GM06990 (cell line): ENCODE measurements at regions not wholly inside any gene's neighbourhood (a gene's known extent, or its start where the extent isn't known, plus 50 kb on each side); places are given as distances from the start of the nearest gene placed in this dataset.

Experiments
- DNase-seq: peaks from one replicate; pipeline ENCODE4 v3.0.0-alpha.2; 2011; ENCODE audit not compliant: insufficient read length; ENCODE audit errors: extremely low read depth
- H3K27me3 ChIP-seq: replicated peaks from 2 replicates; pipeline ENCODE4 v1.6.0; 2011; ENCODE audit warnings: low read length; ENCODE audit not compliant: control insufficient read depth, insufficient read depth
- H3K36me3 ChIP-seq: 2 replicates; pipeline ENCODE4 v1.5.1; 2011; ENCODE audit warnings: low read length; ENCODE audit not compliant: control insufficient read depth, insufficient read depth
- H3K4me3 ChIP-seq: replicated peaks from 2 replicates; pipeline ENCODE4 v1.5.1; 2011; ENCODE audit warnings: low read depth, mild to moderate bottlenecking, control low read depth, low read length
- CTCF ChIP-seq: IDR thresholded peaks from 2 replicates; pipeline ENCODE4 v1.5.1; 2011; ENCODE audit warnings: low read length, control low read depth, mild to moderate bottlenecking, inconsistent platforms; ENCODE audit not compliant: insufficient read depth, poor library complexity, severe bottlenecking

DNA sequence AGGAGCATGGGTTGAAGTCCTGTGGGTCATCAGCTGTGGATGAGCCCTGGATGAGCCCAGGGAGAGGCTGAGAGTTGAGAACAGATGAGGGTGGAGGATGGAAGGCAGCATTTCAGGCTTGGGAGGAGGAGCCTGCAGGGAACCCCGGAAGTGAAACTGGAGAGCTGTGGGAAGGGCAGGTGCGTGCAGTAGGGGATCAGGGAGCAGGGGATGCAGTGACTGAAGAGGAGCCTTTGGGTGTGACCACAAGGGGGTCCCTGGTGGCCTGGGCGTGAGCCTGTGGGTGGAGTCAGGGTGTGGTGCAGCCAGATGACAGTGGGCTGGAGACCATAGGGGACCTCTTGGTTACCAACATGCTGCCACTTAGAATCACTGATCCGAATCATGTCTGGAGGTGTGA is 115.5 kb downstream of the PAPOLA start:
- 0 out of 2 replicates have a peak, but pooled peaks cover 1% of the 10 kb centered on the region for H3K27me3 ChIP-seq
- no peaks in the 10 kb centered on the region for H3K36me3 ChIP-seq
- no peak for DNase-seq
- H3K4me3 ChIP-seq, result no peak overlapping the region
- no peak for TF ChIP-seq CTCF

DNA sequence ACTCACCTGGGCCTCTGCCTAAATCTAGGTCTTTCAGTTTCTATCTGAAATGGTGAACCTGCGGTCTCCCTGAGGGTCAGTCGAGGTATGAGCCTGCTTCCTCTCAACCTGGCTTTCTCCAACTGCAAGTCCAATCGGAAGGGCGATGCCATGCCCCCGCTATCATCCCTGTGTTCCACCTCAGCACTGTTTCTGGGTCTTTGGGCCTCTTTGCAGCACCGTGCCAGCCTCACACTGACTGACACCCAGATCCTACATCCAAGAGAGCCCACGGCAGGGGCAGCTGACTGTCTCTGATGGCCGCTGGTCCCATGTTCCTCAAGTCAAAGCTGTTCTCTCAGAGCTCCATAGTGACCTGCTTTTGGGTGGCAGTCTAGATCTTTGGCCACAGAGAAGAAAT is 120.7 kb downstream of the PAPOLA start:
- TF ChIP-seq CTCF, result no peak
- H3K4me3 ChIP-seq, result no peak overlapping the region
- H3K36me3 ChIP-seq, result no peaks in the 10 kb centered on the region
- DNase-seq, result no peak
- H3K27me3 ChIP-seq, result peaks cover 1% of the 10 kb centered on the region; the same call in 1 of the 2 replicates

DNA sequence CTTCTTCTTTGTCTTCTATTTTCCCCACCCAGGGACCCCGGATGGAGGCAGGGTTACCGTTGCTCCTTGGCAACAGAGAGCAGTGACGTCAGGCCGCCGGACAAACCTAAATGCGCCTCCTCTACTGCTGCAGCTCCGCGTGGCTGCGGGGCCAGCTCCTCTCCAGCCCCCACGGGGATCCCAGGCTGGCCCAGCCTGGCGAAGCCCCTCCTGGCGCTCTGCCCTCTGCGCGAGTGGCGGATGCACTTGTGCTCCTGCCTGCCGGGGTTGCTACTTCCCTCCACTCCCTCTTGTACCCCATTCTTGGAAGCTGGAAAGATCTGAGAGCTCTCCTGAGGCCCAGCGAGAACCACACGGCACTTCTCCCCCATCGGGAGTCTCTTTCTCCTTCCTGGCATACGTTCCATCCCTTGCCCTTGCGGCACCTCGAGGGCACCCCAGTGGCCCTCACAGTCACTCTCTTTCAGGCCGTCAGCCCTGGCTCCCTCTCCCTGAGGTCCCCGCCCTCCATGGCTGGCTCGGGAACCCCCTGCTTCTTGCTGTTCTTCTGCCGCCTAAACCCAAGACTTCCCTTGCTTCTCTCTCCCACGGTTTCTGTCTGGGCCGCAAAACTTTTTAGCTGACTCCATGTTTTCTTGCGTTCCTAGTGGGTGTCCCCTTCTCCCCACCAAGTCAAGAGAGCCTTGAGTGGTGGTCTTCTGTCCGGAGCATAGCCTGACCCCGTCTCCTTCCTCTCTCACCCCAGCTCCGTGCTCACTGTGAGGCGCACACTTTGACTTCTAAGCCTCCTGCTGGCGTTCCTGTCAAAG is 121.7 kb downstream of the PAPOLA start:
- no peak for DNase-seq
- H3K27me3 ChIP-seq, result peaks cover 1% of the 10 kb centered on the region; the same call in 1 of the 2 replicates
- no peaks in the 10 kb centered on the region for H3K36me3 ChIP-seq
- H3K4me3 ChIP-seq, result no peak overlapping the region
- no peak for TF ChIP-seq CTCF

DNA sequence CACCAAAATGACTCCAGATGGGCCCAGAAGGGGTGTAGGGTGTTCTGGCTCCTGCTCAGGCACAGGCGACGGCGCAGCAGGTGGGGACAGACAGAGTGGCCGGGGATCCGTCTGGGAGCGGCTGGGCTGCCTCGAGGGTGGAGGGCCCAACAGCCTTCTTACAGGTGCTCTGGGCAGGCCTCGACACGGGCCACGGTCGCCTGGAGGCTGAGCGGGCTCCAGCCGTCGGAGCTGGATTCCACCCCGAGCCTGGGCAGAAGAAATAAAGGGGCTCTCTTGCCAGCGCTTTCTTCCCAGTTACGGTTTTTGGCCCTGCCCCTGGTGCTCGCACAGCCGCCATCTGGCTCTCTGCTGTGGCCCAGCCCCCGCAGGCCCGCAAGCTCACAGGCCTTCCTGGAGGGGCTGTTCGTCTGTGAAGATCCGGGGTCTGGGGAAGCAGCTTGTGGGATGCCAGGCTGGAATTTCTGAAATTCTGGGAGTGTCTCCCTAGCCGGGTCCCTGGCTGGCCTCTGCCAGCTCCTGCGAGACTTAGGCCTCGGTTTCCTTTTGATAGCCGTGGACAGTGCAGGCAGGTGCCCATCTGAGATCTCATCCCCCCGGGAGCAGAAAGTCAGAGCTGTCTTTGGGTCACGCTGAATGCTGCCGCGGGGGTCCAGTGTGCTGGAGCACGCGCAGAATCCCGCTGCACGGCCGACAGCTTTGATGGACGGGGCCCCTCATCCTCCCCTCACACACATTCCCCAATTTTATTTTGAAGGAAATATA is 122.7 kb downstream of the PAPOLA start:
- no peak overlapping the region for H3K4me3 ChIP-seq
- H3K36me3 ChIP-seq, result no peaks in the 10 kb centered on the region
- DNase-seq, result no peak
- H3K27me3 ChIP-seq, result peaks cover 1% of the 10 kb centered on the region; the same call in 1 of the 2 replicates
- no peak for TF ChIP-seq CTCF

DNA sequence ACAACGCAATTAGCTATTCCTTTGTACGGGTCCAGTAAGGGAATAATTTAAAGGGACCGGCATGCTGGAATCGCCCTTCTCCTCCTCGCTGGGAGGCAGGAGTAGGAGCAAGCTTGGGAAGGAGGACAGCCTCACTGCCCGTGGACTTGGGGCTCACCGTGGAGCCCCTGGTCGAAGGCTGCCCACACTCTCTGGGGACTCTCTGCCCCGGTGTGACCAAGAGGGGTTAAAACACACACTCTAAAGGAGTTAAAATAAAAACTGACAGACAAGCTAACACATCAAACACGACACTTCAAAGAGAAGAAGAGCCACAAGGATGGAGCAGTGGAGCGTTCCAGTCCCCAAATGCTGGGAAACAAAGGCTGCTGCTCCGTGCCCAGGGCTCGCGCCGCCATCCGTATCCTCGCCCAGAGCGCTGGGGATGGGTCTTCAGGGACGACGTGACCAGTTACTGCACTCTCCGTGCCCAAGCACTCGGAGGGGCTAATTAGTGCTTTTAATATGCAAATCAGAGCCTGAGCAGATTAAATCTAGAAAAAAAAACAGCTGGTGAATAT is 123.3 kb downstream of the PAPOLA start:
- no peak overlapping the region for H3K4me3 ChIP-seq
- H3K36me3 ChIP-seq, result no peaks in the 10 kb centered on the region
- peaks cover 1% of the 10 kb centered on the region for H3K27me3 ChIP-seq
- DNase-seq, result no peak
- TF ChIP-seq CTCF, result no peak
